ENCODE measurements at regions not wholly inside any gene's neighbourhood (a gene's known extent, or its start where the extent isn't known, plus 50 kb on each side); places are given as distances from the start of the nearest gene placed in this dataset.
"Not testable (repeated sequence)": the region's sequence is repeated elsewhere in the genome, so short reads cannot be mapped to it uniquely, and the experiment has no call there.

- H3K36me3 Mint-ChIP-seq (ENCODE audit: low read depth) = no peaks in the 10 kb centered on the region
- no peak overlapping the region for H3K4me3 Mint-ChIP-seq
- no peak for DNase-seq (ENCODE audit: low read depth, low spot score)
- no peaks in the 10 kb centered on the region for H3K9me3 Mint-ChIP-seq
- H3K27ac Mint-ChIP-seq (ENCODE audit: unreplicated experiment) = no peak overlapping the region
- no peaks in the 10 kb centered on the region for H3K27me3 Mint-ChIP-seq (ENCODE audit: low read depth)
- TF ChIP-seq, protein P1, sequence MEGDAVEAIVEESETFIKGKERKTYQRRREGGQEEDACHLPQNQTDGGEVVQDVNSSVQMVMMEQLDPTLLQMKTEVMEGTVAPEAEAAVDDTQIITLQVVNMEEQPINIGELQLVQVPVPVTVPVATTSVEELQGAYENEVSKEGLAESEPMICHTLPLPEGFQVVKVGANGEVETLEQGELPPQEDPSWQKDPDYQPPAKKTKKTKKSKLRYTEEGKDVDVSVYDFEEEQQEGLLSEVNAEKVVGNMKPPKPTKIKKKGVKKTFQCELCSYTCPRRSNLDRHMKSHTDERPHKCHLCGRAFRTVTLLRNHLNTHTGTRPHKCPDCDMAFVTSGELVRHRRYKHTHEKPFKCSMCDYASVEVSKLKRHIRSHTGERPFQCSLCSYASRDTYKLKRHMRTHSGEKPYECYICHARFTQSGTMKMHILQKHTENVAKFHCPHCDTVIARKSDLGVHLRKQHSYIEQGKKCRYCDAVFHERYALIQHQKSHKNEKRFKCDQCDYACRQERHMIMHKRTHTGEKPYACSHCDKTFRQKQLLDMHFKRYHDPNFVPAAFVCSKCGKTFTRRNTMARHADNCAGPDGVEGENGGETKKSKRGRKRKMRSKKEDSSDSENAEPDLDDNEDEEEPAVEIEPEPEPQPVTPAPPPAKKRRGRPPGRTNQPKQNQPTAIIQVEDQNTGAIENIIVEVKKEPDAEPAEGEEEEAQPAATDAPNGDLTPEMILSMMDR (conservative IDR thresholded peaks at IDR 0.05) = no peak
- H3K4me1 Mint-ChIP-seq = no peaks in the 10 kb centered on the region
These were observed 1153.0 kb downstream of the SLITRK5 start for GRCh38 chr13:88824218-88824617.

DNA sequence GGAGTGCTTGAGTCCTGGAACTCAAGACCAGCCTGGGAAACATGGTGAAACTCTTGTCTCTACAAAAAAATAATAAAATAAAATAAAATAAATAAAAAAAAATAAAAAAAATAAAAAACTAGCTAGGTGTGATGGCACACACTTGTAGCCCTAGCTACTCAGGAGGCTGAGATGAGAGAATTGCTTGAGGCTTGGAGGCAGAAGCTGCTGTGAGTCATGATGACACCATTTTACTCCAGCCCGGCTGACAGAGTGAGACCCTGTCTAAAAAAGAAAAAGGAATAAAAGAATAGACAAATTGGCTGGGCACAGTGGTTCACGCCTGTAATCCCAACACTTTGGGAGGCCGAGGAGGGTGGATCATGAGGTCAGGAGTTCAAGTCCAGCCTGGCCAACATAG is 1168.9 kb downstream of the SLITRK5 start:
- H3K27ac Mint-ChIP-seq (ENCODE audit: unreplicated experiment) = no peak overlapping the region
- H3K4me3 Mint-ChIP-seq = no peak overlapping the region

DNA sequence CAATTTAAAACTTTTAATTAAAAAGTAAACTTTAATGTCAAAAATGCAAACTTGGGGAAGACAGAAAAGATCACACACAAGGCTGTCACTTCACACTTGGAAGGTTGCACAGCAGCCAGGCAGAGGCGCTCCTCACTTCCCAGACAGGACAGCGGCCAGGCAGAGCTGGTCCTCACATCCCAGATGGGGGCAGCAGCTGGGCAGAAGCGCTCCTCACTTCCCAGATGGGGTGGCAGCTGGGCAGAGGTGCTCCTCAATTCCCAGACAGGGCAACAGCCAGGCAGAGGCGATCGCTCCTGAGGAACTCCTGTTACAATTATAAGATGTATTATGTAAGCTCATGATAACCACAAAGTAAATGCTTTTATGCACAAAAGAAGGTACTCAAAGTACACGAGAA is 1181.1 kb downstream of the SLITRK5 start:
- not testable (repeated sequence) for H3K27me3 Mint-ChIP-seq (ENCODE audit: low read depth); H3K27ac Mint-ChIP-seq (ENCODE audit: unreplicated experiment); H3K4me1 Mint-ChIP-seq; H3K9me3 Mint-ChIP-seq; H3K4me3 Mint-ChIP-seq; DNase-seq (ENCODE audit: low read depth, low spot score); H3K36me3 Mint-ChIP-seq (ENCODE audit: low read depth)

More for the DNA sequence above, 1168.9 kb downstream of the SLITRK5 start:
- no peak for DNase-seq (ENCODE audit: low read depth, low spot score)
- TF ChIP-seq, protein P1 (conservative IDR thresholded peaks at IDR 0.05) = no peak
- H3K4me1 Mint-ChIP-seq = no peaks in the 10 kb centered on the region
- H3K36me3 Mint-ChIP-seq (ENCODE audit: low read depth) = no peaks in the 10 kb centered on the region
- no peaks in the 10 kb centered on the region for H3K27me3 Mint-ChIP-seq (ENCODE audit: low read depth)
- H3K9me3 Mint-ChIP-seq = no peaks in the 10 kb centered on the region

DNA sequence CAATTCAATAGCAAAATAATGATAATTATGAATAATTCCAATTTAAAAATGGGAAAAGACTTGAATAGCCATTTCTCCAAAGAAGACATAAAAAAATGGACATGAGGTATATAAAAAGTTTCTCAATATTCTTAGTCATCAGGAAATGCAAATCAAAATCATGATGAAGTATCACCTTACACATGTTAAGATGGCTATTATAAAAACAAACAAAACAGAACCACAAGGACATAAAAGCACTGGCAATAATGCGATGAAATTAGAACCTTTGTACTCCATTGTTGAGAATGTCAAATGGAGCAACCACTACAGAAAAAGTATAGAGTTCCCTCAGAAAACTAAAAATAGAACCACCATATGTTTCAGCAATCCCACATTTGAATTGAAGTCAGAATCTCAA is 1186.1 kb downstream of the SLITRK5 start:
- no peaks in the 10 kb centered on the region for H3K27me3 Mint-ChIP-seq (ENCODE audit: low read depth)
- H3K4me1 Mint-ChIP-seq = no peaks in the 10 kb centered on the region
- H3K36me3 Mint-ChIP-seq (ENCODE audit: low read depth) = no peaks in the 10 kb centered on the region
- H3K27ac Mint-ChIP-seq (ENCODE audit: unreplicated experiment) = no peak overlapping the region
- H3K9me3 Mint-ChIP-seq = peaks cover 3% of the 10 kb centered on the region
- H3K4me3 Mint-ChIP-seq = no peak overlapping the region
- DNase-seq (ENCODE audit: low read depth, low spot score) = no peak
- TF ChIP-seq, protein P1 (conservative IDR thresholded peaks at IDR 0.05) = no peak

- Mint-ChIP-seq H3K27me3 (ENCODE audit: low read depth) (no peaks in the 10 kb centered on the region), H3K36me3 (ENCODE audit: low read depth) (no peaks in the 10 kb centered on the region), H3K27ac (ENCODE audit: unreplicated experiment) (no peak overlapping the region), H3K9me3 (no peaks in the 10 kb centered on the region), H3K4me3 (no peak overlapping the region), H3K4me1 (no peaks in the 10 kb centered on the region)
- no peak for DNase-seq (ENCODE audit: low read depth, low spot score)
- TF ChIP-seq, protein P1 (conservative IDR thresholded peaks at IDR 0.05) = no peak
These were observed 1191.0 kb downstream of the SLITRK5 start for GRCh38 chr13:88862095-88862620.

GRCh38 chr13:88863116-88863515 is 1191.9 kb downstream of the SLITRK5 start:
- TF ChIP-seq, protein P1 (conservative IDR thresholded peaks at IDR 0.05) = no peak
- Mint-ChIP-seq H3K4me3 (no peak overlapping the region), H3K9me3 (no peaks in the 10 kb centered on the region), H3K4me1 (no peaks in the 10 kb centered on the region), H3K36me3 (ENCODE audit: low read depth) (no peaks in the 10 kb centered on the region), H3K27ac (ENCODE audit: unreplicated experiment) (no peak overlapping the region), H3K27me3 (ENCODE audit: low read depth) (no peaks in the 10 kb centered on the region)
- no peak for DNase-seq (ENCODE audit: low read depth, low spot score)
